NCI-H2107 treated with DMSO at 0.1 percent for 48 hours (cell line): ENCODE measurements at regions not wholly inside any gene's neighbourhood (a gene's known extent, or its start where the extent isn't known, plus 50 kb on each side); places are given as distances from the start of the nearest gene placed in this dataset.

ENCODE experiments used
- DNase-seq: peaks from one replicate; lab custom pipeline; 2025; ENCODE audit not compliant: unreplicated experiment; lab: John Stamatoyannopoulos, UW

DNA sequence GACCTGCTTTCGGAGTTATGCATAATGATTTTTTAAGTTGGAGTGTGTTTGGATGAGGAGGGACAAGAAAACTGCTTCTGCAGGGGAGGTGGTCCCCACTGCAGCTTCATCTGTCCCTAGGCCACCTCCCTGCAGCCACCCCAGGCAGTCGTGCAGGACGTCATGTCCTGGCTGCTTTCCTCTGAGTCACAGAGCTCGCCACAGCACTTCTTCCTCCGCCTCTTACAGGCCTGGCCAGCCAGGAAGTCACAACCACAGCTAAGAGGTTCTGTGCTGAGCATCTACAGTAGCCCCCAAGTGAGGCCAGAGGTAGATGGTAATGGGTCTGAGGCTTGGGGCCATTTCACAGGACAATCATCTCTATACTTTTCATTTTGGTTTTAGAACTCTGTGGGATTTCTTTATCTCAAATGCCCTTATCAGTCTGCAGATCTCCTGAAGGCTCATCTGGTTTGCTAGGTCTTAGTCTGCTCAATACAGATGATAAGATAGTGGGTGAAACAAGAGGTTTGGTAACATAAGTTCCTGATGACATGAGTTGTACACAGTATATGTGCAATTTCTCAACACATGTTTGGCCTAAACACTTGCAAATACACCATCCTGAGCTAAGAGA is 106.4 kb downstream of the ARF6 start:
- DNase-seq = no peak

DNA sequence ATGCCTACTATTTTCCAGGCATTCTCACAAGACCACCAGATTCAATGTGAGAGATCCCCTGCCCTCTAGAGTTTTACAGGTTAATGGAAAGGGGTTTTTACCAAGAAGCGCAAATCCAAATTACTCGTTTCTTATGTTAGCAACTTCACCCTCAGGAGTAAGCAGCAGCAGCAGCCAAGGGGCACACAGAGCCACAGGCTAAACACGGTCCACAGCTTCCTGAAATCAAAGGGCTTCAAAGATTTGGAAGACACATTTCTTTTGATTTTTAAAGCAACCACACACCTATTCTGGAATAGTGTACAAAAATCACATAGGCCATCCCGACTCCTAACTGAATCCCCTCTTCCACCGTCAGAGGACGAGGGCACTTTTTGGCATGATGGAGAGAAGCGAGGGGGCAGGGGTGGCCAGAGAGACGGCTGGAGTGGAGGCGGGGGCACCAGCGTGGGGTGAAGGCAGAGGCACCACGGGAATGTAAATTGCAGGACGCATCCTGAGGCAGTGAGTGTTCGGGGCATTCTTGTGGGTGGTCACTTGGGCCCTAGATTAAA is 107.0 kb downstream of the ARF6 start:
- no peak for DNase-seq

DNA sequence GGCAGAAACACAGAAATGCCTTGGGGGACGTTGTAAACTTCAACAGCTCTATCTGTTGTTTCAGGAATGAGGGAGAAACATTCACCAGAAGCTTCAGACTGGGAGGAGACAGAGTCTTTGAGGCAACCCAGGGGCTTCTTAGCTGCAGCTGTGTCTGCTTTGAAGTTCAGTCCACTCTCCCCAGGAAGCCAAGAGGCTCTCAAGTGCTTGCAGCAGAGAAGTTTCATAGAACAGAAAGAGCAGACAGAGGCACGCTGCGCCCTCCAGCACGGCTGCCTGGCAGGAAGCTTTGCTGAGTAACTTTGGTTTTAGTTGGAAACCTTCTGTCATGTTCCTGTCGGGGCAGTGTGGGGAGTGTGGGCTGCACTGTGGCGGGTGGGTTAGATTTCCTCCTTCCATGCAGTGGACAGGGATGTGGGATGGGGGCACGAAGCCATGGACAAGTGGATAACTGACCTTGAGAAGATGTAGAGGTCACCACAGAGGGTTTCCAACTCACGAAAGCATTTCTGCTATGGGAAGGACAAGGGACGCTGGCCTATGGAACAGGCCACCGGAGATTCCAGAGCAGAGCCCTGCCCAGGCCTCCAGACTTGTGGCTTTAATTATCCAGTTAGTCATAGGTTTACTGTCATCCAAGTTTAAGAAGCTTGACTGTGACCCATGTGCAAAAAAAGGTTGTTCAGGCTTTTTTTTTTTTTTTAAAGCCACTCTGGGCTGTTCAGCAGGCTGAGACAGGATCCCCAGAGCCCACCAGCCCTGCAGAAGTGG is 107.7 kb downstream of the ARF6 start:
- DNase-seq = peak; percentile 79

DNA sequence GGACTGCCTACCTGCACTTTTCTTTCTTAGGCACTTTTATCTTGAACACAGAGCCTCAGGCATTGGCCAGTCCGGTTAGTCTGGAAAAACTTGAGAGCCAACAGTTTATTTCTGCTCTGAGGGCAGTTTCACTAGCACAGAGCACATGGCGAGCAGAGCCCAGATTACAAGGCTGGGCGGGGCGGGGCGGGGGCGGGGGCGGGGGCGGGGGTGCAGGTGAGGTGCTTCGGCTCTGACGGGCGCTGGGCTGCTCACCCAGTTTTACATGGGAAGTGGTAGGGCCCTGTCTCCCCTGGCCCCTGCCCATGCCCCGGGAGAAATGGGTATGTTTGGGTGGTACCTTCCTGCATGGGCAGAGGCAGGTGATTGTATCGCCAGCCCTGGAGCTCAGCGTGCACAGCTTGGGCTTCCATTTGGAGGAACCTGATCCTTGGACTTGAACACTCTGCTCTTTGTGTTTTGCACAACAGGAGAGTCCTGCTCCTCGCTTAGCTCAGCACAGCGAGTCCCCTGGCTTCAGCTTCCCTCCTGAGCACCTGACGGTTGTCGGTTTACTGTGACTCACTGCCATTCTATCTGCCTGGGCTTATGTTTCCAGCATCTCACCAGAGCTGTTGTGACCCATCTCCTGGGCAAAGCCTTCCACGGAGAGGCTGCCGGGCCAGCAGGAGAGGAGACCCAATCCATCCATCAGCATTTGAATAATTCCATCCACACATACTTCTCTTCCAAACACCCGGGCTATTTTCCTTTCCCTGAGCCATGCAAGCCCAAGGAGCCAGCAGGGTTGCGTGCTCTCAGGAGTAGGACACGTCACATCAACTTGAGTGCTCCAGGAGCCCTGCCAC is 108.5 kb downstream of the ARF6 start:
- DNase-seq = peak; percentile 94

DNA sequence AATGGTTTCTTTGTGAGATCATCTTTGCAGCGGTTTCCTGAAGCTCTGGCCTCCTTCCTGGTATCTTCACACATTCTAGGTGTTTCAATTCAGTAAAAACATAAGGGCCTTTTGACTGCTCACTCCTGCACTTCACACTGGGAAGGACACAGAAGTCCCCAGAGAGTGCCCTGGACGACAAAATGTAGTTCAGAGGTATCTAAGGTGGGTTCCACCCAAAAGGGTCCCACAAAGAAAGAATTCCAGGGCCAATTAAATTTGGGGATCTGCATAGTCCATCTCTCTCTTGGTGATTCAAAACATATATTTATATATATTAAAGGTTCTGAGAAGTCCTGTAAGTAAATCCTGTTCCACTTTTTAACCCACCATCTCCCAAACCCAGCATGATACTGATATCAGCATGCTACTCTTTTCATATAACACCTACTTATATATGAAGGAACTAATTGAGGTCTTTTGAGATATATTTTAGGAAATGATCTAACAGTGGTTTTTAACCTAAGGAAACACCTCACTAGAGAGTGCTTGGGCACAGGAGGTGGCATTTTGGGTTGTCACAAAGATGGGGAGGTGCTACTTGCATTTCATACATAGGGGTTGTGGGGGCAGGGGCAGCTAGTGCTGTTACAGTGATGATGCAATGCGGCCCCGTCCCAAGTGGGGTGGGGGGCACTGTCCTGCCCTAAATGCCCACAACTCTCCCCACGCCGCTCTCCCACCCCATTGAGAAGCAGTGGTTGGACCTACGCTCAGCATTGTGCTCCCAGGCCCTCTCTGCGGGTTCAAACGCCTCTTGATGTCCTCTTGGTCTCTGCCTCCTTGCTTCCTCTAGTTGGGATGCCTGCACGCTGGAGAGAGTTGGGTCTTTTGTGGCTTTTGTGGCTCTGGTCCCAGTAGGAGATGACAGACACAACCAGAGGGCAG is 109.4 kb downstream of the ARF6 start:
- DNase-seq = no peak

DNA sequence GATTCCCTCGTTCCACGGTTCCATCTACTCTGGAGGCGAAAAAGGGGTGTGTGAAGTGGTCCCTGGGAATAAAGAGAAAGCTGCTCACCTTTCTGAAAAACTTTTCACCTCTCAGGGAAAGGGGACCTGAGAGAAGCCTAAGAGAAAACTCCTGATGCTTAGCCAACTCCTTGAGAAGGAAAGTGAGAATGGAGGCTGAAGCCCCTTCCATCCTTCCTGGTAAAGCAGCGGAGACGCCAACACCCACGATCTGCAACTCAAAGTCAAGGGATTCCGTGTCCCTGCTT is 110.0 kb downstream of the ARF6 start:
- DNase-seq = no peak

DNA sequence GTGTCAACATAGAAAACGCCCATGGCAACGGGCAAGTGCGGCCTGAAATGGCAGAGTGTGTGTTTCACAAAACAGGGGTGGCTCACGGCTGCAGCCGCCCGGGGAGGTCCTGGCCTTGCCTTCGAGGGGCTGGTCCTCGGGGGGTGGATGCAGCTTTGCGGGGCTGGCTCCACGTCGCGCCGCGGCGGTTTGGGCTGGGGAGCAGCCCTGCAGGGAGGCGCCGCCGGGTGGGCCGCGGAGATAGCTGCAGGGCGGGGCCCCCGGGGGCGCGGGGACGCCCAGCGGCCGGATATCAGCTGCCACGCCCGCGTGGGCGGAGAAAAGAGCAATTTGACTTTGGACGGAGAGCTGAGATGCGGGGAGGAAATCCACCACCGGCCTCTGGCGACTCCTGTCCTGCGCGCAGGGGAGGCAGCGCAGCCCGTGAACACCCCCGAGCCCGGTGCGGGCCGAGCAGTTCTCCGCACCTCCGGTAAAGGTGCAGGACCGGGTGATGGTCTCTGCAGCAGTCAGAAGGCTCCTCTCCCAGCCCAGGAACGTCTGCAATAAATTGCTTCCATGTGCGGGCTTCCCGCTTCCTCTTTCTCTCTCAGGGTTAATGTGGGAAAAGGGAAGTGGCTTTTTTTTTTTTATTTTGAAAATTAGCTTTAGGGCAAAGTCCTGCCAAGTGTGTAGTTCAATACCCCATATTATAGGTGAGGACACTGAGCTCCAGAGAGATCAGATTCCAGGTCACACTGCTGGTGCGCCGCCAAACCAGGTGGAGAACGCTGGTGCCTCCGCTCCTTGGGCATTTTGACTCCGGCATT is 110.5 kb downstream of the ARF6 start:
- DNase-seq = peak; percentile 85

DNA sequence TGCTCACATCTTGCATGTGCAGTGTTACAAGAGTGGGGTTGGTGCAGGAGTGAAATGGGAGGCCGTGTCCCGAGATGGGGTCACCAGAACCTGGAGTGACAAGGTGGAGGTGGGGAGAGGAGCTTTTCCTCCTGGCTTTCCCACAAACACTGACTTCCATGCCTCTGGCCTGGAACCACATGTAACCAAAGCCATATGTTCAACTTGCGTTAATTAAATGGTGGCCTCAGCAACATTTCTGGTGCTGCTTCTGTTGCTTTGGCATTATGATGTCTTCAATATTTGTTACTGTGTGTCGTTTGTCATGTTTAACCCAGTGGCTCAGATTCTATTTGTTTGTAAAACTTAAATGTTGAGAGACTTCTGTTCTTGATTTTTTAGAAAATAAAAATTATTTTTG is 110.2 kb downstream of the VCPKMT start:
- DNase-seq = no peak

DNA sequence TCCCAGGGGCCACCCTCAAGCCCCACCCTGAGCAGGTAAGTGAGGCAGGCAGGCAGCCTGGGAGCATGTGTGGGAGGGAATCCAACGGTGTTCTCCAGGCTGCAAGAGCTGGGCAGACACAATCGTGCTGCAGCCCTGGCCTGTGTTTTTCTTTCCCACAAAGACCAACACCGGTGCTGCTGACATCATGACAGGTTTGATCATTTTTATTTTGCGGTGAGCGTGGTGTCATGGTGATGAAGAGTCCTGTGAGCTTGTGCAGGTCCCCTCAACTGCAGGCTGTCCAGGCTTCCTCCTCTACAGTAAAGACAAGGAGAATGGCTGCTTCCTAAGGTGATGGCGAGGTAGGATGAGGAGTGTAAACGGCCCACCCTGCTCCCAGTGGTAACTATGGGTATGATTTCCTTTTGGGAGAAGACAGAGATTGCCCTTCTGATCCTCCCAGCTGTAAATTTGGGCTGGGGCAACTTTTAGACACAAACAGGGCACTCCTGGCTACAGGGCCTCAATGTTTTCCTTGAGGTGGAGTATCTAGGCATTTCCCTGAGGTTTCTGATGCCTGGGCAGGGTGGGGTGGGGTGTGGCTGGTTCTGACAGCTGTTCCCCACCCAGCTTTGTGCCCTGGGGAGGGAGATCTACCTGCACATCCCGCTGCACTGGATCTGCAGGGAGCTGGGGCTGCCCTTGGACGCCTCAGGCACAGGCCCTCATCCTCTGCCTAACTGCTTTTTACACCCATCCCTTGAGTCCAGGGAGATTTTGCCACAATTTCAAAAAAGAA is 109.1 kb downstream of the VCPKMT start:
- no peak for DNase-seq

DNA sequence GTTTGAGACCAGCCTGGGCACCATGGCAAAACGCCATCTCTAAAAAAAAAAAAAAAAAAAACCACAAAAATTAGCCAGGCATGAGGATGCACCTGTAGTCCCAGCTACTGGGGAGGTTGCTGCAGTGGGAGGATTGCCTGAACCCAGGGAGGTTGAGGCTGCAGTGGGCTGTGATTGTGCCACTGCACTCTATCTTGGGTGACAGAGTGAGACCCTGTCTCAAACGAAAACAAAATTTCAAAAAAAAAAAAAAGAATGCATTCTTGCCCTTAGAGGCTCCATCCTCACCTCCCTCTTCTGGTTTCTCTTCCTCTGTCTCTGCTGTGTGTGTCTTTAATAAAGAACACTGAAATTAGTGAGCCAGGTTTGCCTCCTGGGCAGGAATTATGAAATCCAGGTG is 107.8 kb downstream of the VCPKMT start:
- DNase-seq = no peak

DNA sequence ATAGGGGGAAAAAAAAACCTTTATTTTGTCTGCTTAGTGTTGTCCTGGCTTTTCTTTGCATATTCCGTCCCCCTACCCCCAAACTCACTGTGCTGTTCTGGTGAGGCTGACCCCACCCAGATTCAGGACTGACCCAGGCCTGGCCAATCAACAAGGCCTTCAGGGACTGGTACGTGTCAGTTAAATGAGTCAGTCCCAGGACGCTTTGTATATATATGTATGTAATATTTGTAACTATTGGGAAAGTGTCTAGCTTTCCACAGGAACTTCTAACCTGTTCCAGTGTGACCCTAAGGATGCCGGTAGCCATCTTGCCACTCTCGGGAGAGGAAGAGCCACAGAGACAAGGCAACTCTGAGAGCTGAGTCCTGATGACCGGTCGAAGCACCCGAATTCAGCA is 107.4 kb downstream of the VCPKMT start:
- no peak for DNase-seq

DNA sequence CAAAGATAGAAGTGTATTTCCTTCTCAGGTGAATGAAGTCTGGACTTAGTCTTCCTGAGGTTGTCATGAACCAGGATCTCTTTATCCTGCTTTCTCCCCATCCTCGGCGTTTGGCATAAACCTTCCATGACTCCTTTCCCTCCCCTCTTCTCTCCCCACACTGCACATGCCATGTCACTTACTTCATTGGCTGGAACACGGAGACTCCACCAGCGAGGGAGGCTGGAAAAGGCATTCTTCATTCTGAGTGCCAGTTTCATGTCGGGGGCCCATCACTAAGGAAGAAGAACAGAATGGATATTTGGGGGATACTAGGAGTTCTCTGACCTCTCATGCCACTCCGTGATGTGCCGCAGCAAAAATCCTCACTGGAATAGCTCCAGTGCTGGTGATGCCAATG is 105.6 kb downstream of the VCPKMT start:
- DNase-seq = no peak

DNA sequence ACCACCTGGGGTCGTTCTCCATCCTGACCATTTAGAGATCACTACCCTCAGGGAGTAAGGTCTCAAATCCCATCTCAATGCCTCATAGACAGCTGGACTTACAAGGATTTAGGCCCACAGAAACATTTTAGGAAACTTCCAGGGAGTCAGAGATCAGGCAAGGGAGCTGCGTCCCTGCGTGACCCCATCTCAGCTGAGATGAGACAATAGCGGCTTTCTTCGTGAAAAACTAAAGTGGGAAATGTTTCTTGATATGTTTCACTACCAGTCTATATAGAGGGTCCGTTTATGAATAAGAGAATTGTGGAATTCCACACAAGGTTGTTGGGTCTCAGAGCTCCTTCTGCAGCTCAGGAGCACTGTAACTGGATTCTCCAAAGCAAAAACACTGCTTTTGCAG is 105.1 kb downstream of the VCPKMT start:
- DNase-seq = no peak

DNA sequence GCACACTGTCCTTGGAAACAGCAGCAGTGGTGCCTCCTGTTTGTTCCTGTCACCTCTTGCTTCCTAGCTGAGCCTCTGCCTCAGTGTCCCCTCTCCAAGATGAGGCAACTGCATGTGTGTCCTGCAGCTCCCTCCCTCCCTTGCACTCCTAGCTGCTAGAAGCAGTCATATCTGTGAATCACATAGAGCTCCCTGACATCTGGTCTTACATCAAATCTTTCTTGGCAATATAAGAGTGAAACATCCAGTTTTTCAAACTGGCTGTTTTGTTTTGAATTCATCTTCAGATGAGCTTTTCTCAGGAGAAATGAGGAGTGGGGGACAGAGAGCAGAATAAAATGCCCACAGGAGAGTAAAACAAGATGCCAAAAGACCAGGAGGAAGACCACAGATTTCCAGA is 103.7 kb downstream of the VCPKMT start:
- no peak for DNase-seq

DNA sequence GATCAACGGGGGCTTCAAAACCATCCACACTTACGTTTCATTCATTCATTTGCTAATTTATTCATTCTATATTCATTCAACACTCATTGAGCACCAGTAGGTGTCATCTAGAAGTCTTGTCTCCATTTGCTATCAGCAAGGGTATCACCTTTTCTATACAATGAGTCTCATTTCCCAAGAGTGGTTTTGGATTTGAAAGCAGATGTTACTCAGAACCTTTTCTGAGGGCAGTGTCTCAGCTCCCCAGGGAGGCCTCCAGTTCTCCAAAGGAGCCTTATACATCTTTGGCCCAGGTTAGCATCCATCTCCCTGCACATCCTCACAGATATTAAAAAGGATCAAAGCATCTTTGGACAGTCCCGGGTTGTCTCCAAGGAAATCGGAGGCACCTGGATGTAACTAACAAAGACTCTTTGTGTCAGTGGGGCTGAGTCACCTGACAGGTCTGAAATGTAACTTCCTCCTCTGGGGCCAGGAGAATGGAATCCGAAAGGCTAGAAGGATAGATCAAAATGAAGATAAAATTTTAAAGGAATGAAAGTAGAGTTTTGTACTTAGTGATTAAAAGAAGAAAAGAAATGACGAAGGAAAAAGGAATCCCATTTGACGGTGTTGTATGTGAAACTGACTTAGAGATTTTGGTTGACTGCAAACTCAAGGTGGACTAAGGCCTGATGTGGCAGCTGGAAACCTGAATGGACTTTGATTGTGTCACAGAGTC is 103.0 kb downstream of the VCPKMT start:
- DNase-seq = no peak

DNA sequence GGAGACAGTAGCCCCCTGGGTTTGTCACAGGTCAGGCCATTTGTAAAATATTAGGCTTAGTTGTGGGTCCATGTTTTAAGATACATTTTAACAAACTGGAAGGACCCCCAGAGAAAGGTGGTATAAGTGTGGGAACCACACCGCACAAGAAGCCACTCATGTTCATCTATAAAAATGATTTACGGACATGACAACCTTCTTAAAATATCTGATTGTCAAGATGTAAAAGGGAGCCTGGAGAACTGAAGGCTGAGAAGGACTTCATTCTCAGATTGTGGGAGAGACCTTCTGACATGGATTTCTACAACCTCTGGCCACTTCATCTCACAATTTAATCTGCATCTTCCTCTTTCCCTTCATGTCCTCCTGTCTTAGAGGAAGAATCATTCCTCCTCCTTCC is 102.4 kb downstream of the VCPKMT start:
- DNase-seq = no peak

DNA sequence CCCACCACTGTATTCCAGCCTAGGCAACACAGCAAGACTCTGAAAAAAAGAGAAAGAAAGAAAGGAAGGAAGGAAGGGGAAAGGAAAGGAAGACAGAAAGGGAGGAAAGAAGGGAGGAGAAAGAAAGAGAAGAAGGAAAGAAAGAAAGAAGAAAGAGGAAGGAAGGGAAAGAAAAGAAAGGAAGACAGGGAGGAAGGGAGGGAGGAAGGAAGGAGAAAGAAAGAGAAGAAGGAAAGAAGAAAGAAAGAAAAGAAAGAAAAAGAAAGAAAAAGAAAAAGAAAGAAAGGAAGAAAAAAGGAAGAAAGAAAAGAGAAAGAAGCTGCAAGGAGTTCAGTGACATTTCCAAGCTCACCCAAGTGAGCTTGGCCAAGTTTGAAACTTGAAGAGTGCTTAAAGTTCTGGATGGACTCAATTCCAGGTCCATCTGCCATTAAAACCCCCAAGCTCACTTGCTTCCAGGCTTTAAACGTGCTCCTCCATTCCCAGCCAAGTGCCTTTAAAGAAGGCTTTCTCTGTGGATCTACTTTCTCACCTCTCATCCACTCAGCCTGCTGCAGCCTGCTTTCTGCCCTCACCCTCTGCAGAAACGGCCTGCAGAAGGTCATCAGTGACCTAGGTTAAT is 101.5 kb downstream of the VCPKMT start:
- DNase-seq = no peak

DNA sequence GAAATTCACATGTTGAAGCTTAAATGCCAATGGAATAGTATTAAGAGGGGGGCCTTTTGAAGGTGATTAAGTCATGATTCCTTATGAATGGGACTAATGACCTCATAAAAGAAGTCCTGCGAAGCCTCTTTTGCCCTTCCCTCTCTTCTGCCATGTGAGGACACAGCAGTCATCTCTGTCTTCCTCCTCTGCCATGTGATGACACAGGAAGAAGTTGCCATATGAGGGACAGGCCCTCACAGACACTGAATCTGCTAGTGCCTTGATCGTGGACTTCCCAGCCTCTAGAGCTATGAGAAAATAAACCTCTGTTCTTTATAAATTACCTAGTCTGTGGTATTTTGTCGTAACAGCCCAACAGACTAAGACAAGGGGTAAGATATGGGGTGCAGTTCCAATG is 100.7 kb downstream of the VCPKMT start:
- no peak for DNase-seq
